Neuronal stem cell (in vitro differentiated cells): ENCODE measurements at regions not wholly inside any gene's neighbourhood (a gene's known extent, or its start where the extent isn't known, plus 50 kb on each side); places are given as distances from the start of the nearest gene placed in this dataset.

Experiments used
- DNase-seq: peaks from one replicate; pipeline ENCODE4 v3.0.0-alpha.2; 2013; ENCODE audit warnings: low spot score
- H2AFZ ChIP-seq: one replicate; pipeline ENCODE4 v1.6.1; 2013; ENCODE audit warnings: mild to moderate bottlenecking, low read length, inconsistent platforms
- H2AK5ac ChIP-seq: 2 replicates; pipeline ENCODE4 v1.6.1; 2013; ENCODE audit warnings: low read depth, mild to moderate bottlenecking, inconsistent platforms, low read length, moderate library complexity, mixed read lengths
- H2BK120ac ChIP-seq: 2 replicates; pipeline ENCODE4 v1.6.1; 2013; ENCODE audit warnings: low read depth, mild to moderate bottlenecking, inconsistent platforms, low read length, moderate library complexity, mixed read lengths
- H2BK12ac ChIP-seq: one replicate; pipeline ENCODE4 v1.6.1; 2013; ENCODE audit warnings: low read length, inconsistent platforms
- H2BK15ac ChIP-seq: 2 replicates; pipeline ENCODE4 v1.6.1; 2013; ENCODE audit warnings: mild to moderate bottlenecking, low read length, inconsistent platforms, mixed read lengths
- H2BK5ac ChIP-seq: one replicate; pipeline ENCODE4 v1.6.1; 2013; ENCODE audit warnings: inconsistent platforms, mild to moderate bottlenecking, low read length, moderate library complexity
- H3K14ac ChIP-seq: one replicate; pipeline ENCODE4 v1.6.1; 2013; ENCODE audit warnings: low read length, inconsistent platforms
- H3K18ac ChIP-seq: 2 replicates; pipeline ENCODE4 v1.6.1; 2013; ENCODE audit warnings: low read length, inconsistent platforms
- H3K23ac ChIP-seq: 2 replicates; pipeline ENCODE4 v1.6.1; 2013; ENCODE audit warnings: low read depth, mild to moderate bottlenecking, mixed read lengths, low read length, inconsistent platforms; ENCODE audit not compliant: poor library complexity
- H3K27ac ChIP-seq: replicated peaks from 3 replicates; pipeline ENCODE4 v1.5.1; 2013; ENCODE audit warnings: low read length, inconsistent platforms
- H3K27me3 ChIP-seq, 3 experiments: 2 replicates each; pipeline ENCODE4 v1.6.1; 2013; ENCODE audit warnings: low read length in 3 of 3, mild to moderate bottlenecking in 2 of 3, inconsistent platforms in 1 of 3, low read depth in 1 of 3, mixed read lengths in 1 of 3, moderate library complexity in 1 of 3; ENCODE audit not compliant: control insufficient read depth in 3 of 3, insufficient read depth in 3 of 3
- H3K36me3 ChIP-seq, 2 donors: replicated peaks in 1 of 2; 2 replicates each; pipeline ENCODE4 v1.6.1; 2013; ENCODE audit warnings: low read length in 2 of 2; ENCODE audit not compliant: control insufficient read depth in 2 of 2, insufficient read depth in 2 of 2
- H3K4ac ChIP-seq: 2 replicates; pipeline ENCODE4 v1.6.1; 2013; ENCODE audit warnings: inconsistent platforms, mild to moderate bottlenecking, low read length, moderate library complexity
- H3K4me1 ChIP-seq, 2 donors: 1 replicate in 1 of 2; 2 replicates in 1 of 2; pipeline ENCODE4 v1.6.1; 2013; ENCODE audit warnings: low read length in 2 of 2, low read depth in 1 of 2; ENCODE audit not compliant: control insufficient read depth in 2 of 2, insufficient read depth in 1 of 2
- H3K4me2 ChIP-seq: one replicate; pipeline ENCODE4 v1.6.1; 2013; ENCODE audit warnings: mild to moderate bottlenecking, low read length, inconsistent platforms; ENCODE audit not compliant: insufficient read depth, poor library complexity, severe bottlenecking
- H3K4me3 ChIP-seq, 2 donors: 2 replicates each; pipeline ENCODE4 v1.5.1; 2013; ENCODE audit warnings: low read length in 2 of 2, mild to moderate bottlenecking in 2 of 2, inconsistent platforms in 1 of 2, moderate library complexity in 1 of 2
- H3K79me1 ChIP-seq: one replicate; pipeline ENCODE4 v1.6.1; 2013; ENCODE audit warnings: low read depth, mild to moderate bottlenecking, inconsistent platforms, low read length, moderate library complexity
- H3K9ac ChIP-seq: one replicate; pipeline ENCODE4 v1.6.1; 2013; ENCODE audit warnings: mild to moderate bottlenecking, low read depth, low read length, inconsistent platforms; ENCODE audit not compliant: poor library complexity
- H3K9me3 ChIP-seq, 2 donors: replicated peaks in 1 of 2; 2 replicates each; pipeline versions ENCODE3 to v1.6.1; 2013; ENCODE audit warnings: low read length in 2 of 2, mild to moderate bottlenecking in 2 of 2, inconsistent platforms in 1 of 2, low read depth in 1 of 2, mixed read lengths in 1 of 2, moderate library complexity in 1 of 2; ENCODE audit not compliant: control insufficient read depth in 2 of 2, insufficient read depth in 1 of 2
- H4K8ac ChIP-seq: one replicate; pipeline ENCODE4 v1.6.1; 2013; ENCODE audit warnings: low read depth, mild to moderate bottlenecking, inconsistent platforms, low read length, moderate library complexity
- H4K91ac ChIP-seq: one replicate; pipeline ENCODE4 v1.6.1; 2013; ENCODE audit warnings: low read length, low read depth, mild to moderate bottlenecking, inconsistent platforms; ENCODE audit not compliant: poor library complexity
- whole genome bisulfite sequencing, 2 donors: extraction: QIAGEN DNeasy Blood & Tissue Kit; methylation state at CpG; one replicate each; pipeline ENCODE4 v1.1.7; 2013; ENCODE audit warnings: missing lambda C conversion rate in 2 of 2, mixed read lengths in 1 of 2; ENCODE audit not compliant: insufficient read length in 2 of 2, insufficient replicate concordance in 1 of 2; ENCODE audit errors: extremely low coverage in 2 of 2; 5-methylcytosine and 5-hydroxymethylcytosine counted together

DNA sequence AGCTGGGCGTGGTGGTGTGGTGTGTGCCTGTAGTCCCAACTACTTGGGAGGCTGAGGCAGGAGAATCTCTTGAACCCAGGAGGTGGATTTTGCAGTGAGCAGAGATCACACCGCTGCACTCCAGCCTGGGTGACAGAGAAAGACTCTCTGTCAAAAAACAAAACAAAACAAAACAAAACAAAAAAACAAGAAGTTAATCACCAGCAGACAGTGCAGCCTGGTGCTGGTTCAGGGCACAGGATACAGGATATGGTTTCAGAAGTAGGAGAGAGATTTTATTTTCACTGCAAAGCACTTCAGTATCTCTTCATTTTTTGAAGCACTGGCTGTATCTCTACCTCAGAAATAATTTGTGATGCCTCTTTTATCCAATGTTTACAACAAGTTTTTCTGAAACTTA, 1222.9 kb upstream of the PRKX start:
- Histone ChIP-seq H4K8ac (no peak overlapping the region), H3K4ac (no peak overlapping the region), H3K4me2 (no peak overlapping the region), H2BK120ac (no peak overlapping the region), H3K36me3 (no peaks in the 10 kb centered on the region), H3K23ac (no peak overlapping the region), H3K14ac (no peak overlapping the region), H4K91ac (no peak overlapping the region), H3K18ac (no peak overlapping the region), H2BK5ac (no peak overlapping the region), H2AK5ac (no peak overlapping the region), H3K27me3 (no peaks in the 10 kb centered on the region), H3K9ac (no peak overlapping the region), H2BK12ac (no peak overlapping the region), H3K4me3 (no peak overlapping the region), H2BK15ac (no peak overlapping the region), H3K79me1 (no peaks in the 10 kb centered on the region), H2AFZ (no peak overlapping the region), H3K27ac (no peak overlapping the region), H3K9me3 (no peaks in the 10 kb centered on the region), H3K4me1 (no peaks in the 10 kb centered on the region)
- no CpG with 5 or more reads among the region's 2 CpGs for WGBS, 2 donors
- DNase-seq, result no peak

DNA sequence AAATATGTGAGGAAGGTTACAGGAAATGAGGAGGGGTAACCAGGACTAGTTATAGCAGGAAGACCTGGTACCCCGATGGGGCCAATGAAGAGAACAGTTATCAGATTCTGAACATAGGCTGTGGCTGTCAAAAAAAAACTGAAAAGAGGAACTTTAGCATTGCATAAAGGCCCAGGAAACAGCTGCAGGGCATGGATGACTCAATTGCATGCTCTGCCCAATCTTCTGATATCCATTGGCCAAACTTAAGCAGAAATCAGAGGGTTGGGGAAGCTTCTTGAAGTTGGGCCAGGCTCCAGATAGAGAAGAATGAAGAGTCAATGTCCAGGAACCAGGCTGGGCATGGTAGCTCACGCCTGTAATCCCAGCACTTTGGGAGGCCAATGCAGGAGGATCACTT, 1222.4 kb upstream of the PRKX start:
- no peak overlapping the region for H3K4me3 ChIP-seq
- no peaks in the 10 kb centered on the region for H3K36me3 ChIP-seq
- no peak overlapping the region for H2BK15ac ChIP-seq
- no peak overlapping the region for H3K4me2 ChIP-seq
- H3K18ac ChIP-seq, result no peak overlapping the region
- H3K4ac ChIP-seq, result no peak overlapping the region
- no peak overlapping the region for H2AK5ac ChIP-seq
- H2BK120ac ChIP-seq, result no peak overlapping the region
- H2BK12ac ChIP-seq, result no peak overlapping the region
- H3K27me3 ChIP-seq, result no peaks in the 10 kb centered on the region
- H4K8ac ChIP-seq, result no peak overlapping the region
- no peak overlapping the region for H2BK5ac ChIP-seq
- H3K4me1 ChIP-seq, result no peaks in the 10 kb centered on the region
- H2AFZ ChIP-seq, result no peak overlapping the region
- no peak overlapping the region for H3K23ac ChIP-seq
- no peaks in the 10 kb centered on the region for H3K9me3 ChIP-seq
- no peaks in the 10 kb centered on the region for H3K79me1 ChIP-seq
- no peak overlapping the region for H3K14ac ChIP-seq
- no peak overlapping the region for H3K9ac ChIP-seq
- WGBS, 2 donors, result no CpG with 5 or more reads among the region's 2 CpGs
- no peak overlapping the region for H3K27ac ChIP-seq
- no peak for DNase-seq
- H4K91ac ChIP-seq, result no peak overlapping the region

DNA sequence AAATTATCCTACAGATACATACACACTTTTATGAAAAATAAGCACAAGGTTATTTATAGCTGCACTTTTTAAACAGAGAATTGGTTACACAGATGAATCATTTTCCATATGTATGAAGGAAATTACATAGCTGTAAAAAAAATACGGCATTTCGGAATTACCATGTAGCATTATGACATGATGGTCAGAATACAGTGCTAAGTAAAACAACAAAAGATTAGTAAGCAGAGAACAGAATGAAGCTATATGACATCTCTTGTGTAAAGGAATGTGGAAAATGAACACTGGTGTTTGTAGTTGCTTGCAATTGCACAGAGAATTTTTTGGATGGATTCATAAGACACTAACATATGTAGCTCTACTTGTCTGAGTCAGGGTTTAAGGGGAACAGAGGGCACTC, 1222.0 kb upstream of the PRKX start:
- Histone ChIP-seq H2AK5ac (no peak overlapping the region), H3K36me3 (no peaks in the 10 kb centered on the region), H3K4me1 (no peaks in the 10 kb centered on the region), H4K91ac (no peak overlapping the region), H2AFZ (no peak overlapping the region), H3K4me3 (no peak overlapping the region), H3K9me3 (no peaks in the 10 kb centered on the region), H3K27ac (no peak overlapping the region), H3K4me2 (no peak overlapping the region), H3K27me3 (no peaks in the 10 kb centered on the region), H4K8ac (no peak overlapping the region), H3K14ac (no peak overlapping the region), H3K9ac (no peak overlapping the region), H2BK15ac (no peak overlapping the region), H3K18ac (no peak overlapping the region), H3K4ac (no peak overlapping the region), H2BK12ac (no peak overlapping the region), H3K23ac (no peak overlapping the region), H2BK5ac (no peak overlapping the region), H3K79me1 (no peaks in the 10 kb centered on the region), H2BK120ac (no peak overlapping the region)
- WGBS, 2 donors, result no CpG with 5 or more reads among the region's 2 CpGs
- no peak for DNase-seq

DNA sequence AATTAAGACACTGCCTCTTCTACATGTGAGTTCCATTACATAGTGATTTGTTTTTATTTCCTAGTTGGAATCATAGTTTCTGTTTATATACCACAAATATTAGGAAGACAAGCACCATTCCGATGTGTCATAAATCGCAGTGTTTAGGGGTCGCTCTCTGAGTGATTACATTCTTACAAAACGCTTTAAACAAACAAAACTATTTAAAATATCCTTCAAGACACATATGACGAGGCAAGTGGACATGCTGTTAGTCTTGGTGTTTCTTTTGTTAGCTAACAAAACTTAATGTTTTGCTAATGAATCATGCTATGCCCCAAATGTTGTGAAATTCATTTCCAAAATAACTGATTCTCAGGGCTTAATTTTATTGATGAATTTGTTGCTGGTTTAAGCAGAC, 1219.3 kb upstream of the PRKX start:
- WGBS, 2 donors, result no CpG with 5 or more reads among the region's 5 CpGs
- Histone ChIP-seq H2BK12ac (no peak overlapping the region), H3K27me3 (no peaks in the 10 kb centered on the region)

More for the DNA sequence above, 1219.3 kb upstream of the PRKX start:
- no peak overlapping the region for H3K23ac ChIP-seq
- H2BK120ac ChIP-seq, result no peak overlapping the region
- H3K18ac ChIP-seq, result no peak overlapping the region
- H3K4me2 ChIP-seq, result no peak overlapping the region
- H2AFZ ChIP-seq, result no peak overlapping the region
- DNase-seq, result no peak
- H3K4me3 ChIP-seq, result no peak overlapping the region
- H3K9me3 ChIP-seq, result no peaks in the 10 kb centered on the region
- no peak overlapping the region for H2BK15ac ChIP-seq
- no peak overlapping the region for H2AK5ac ChIP-seq
- no peaks in the 10 kb centered on the region for H3K4me1 ChIP-seq
- no peak overlapping the region for H4K91ac ChIP-seq
- no peak overlapping the region for H2BK5ac ChIP-seq
- H3K27ac ChIP-seq, result no peak overlapping the region
- no peak overlapping the region for H3K14ac ChIP-seq
- H3K4ac ChIP-seq, result no peak overlapping the region
- H4K8ac ChIP-seq, result no peak overlapping the region
- no peaks in the 10 kb centered on the region for H3K79me1 ChIP-seq
- H3K36me3 ChIP-seq, result no peaks in the 10 kb centered on the region
- H3K9ac ChIP-seq, result no peak overlapping the region
